ENCODE measurements at regions not wholly inside any gene's neighbourhood (a gene's known extent, or its start where the extent isn't known, plus 50 kb on each side); places are given as distances from the start of the nearest gene placed in this dataset.

DNA sequence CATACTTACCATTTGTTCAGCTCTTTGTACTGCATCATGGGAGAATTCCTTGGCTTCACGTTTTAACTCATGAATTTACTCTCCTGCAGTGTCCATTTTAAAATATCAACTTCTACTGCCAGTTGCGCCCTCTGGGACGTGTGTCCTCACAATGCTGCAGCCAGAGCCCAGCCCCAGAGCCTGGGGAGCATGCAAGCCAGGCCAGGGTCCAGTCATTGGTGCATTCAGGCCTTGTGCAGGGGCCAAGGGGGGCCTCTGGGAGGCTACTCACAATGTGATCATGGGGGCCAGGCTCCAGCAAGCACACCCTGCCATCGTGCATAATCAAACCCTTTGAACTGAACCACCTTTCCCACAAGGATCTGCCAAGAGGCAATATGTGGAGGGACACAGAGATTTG is 105.6 kb upstream of the CCDC112 start:
- no peak overlapping the region for H3K27ac Mint-ChIP-seq
- ChIA-PET CTCF (no interaction called here), POLR2A (no interaction called here)
- H3K9me3 Mint-ChIP-seq = peaks cover 0 to 5% (median 4%) of the 10 kb centered on the region in 3 donors
- Histone ChIP-seq H3K27me3 (replicated peaks in 1 of 2; ENCODE audit: control insufficient read depth in 2 of 2, extremely low read depth in 1 of 2, insufficient read depth in 2 of 2, low read length in 1 of 2) (peaks cover 0 to 3% of the 10 kb centered on the region in 2 experiments), H3K9me3 (no peaks in the 10 kb centered on the region), H3K4me1 (ENCODE audit: control insufficient read depth in 1 of 2, extremely low read depth in 1 of 2, insufficient read depth in 2 of 2, low read length in 2 of 2) (no peaks in the 10 kb centered on the region), H3K27ac (ENCODE audit: low read length) (no peak overlapping the region), H3K4me3 (ENCODE audit: control insufficient read depth in 1 of 2, extremely low read depth in 1 of 2, low read length in 1 of 2) (no peak overlapping the region), H3K36me3 (ENCODE audit: control insufficient read depth in 2 of 2, extremely low read depth in 1 of 2, insufficient read depth in 1 of 2, low read length in 1 of 2) (no peaks in the 10 kb centered on the region)
- no peak for DNase-seq
- H3K4me3 Mint-ChIP-seq = no peak overlapping the region
- H3K36me3 Mint-ChIP-seq = no peaks in the 10 kb centered on the region
- no peak for ATAC-seq (replicated peaks in 1 of 4)
- no peaks in the 10 kb centered on the region for H3K4me1 Mint-ChIP-seq
- peaks cover 10 to 14% of the 10 kb centered on the region in 2 donors for H3K27me3 Mint-ChIP-seq
- WGBS (ENCODE audit: insufficient coverage) = 79% methylated on average over 2 of the region's 4 CpGs

DNA sequence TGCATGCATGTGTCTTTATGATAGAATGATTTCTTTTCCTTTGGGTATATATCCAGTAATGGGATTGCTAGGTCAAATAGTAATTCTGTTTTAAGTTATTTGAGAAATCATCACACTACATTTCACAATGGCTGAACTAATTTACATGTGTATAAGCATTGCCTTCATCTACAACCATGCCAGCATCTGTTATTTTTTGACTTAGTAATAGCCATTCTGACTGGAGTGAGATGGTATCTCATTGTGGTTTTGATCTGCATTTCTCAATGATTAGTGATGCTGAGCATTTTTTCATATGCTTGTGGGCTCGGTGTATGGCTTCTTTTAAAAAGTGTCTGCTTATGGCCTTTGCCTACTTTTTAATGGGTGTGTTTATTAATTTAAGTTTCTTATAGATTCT is 102.3 kb upstream of the CCDC112 start:
- Mint-ChIP-seq H3K27me3 (no peaks in the 10 kb centered on the region), H3K36me3 (no peaks in the 10 kb centered on the region), H3K9me3 (peaks cover 0 to 5% (median 4%) of the 10 kb centered on the region in 3 donors), H3K4me3 (no peak overlapping the region), H3K4me1 (no peaks in the 10 kb centered on the region), H3K27ac (no peak overlapping the region)
- 80% methylated on average over 1 of the region's 1 CpG for WGBS (ENCODE audit: insufficient coverage)
- no peaks in the 10 kb centered on the region for H3K9me3 ChIP-seq
- ATAC-seq (replicated peaks in 1 of 4) (no peak), DNase-seq (no peak)
- H3K27ac ChIP-seq (ENCODE audit: low read length) = no peak overlapping the region
- H3K27me3 ChIP-seq (replicated peaks in 1 of 2; ENCODE audit: control insufficient read depth in 2 of 2, extremely low read depth in 1 of 2, insufficient read depth in 2 of 2, low read length in 1 of 2) = peaks cover 0 to 3% of the 10 kb centered on the region in 2 experiments
- CTCF ChIA-PET = interaction anchor here in 1 of 2 donors (0.7 kb wide), 1 partner anchor 324 kb away, joined by 3 read pairs; no protein-coding TSS in a partner anchor
- no peak overlapping the region for H3K4me3 ChIP-seq (ENCODE audit: control insufficient read depth in 1 of 2, extremely low read depth in 1 of 2, low read length in 1 of 2)
- no peaks in the 10 kb centered on the region for H3K4me1 ChIP-seq (ENCODE audit: control insufficient read depth in 1 of 2, extremely low read depth in 1 of 2, insufficient read depth in 2 of 2, low read length in 2 of 2)
- POLR2A ChIA-PET = no interaction called here
- H3K36me3 ChIP-seq (ENCODE audit: control insufficient read depth in 2 of 2, extremely low read depth in 1 of 2, insufficient read depth in 1 of 2, low read length in 1 of 2) = no peaks in the 10 kb centered on the region

GRCh38 chr5:115396688-115397087 is 100.2 kb upstream of the CCDC112 start:
- Histone ChIP-seq H3K9me3 (no peaks in the 10 kb centered on the region), H3K27ac (ENCODE audit: low read length) (no peak overlapping the region)
- no peaks in the 10 kb centered on the region for H3K4me1 Mint-ChIP-seq

DNA sequence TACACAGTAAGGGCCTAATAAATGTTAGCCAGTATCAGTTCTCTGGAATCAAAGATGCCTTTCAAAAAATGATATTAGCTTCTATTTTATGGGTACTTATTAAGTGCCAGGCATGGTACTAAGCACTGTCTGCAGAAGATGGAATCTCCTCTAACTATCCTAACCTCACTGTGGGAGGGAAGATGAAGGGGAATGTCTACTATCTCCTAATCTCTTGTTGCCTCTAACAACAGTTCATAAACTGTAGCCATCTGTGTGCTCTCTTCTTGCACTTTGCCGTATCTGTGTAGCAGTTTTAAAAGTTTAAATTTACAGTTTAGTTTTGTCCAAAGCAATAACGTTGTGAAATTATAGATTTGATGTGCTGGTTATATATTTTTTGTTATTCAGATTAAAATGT is 99.6 kb upstream of the CCDC112 start:
- no peak overlapping the region for H3K27ac Mint-ChIP-seq
- ChIA-PET CTCF (no interaction called here), POLR2A (no interaction called here)
- H3K36me3 Mint-ChIP-seq = no peaks in the 10 kb centered on the region
- Histone ChIP-seq H3K4me1 (ENCODE audit: control insufficient read depth in 1 of 2, extremely low read depth in 1 of 2, insufficient read depth in 2 of 2, low read length in 2 of 2) (no peaks in the 10 kb centered on the region), H3K27me3 (replicated peaks in 1 of 2; ENCODE audit: control insufficient read depth in 2 of 2, extremely low read depth in 1 of 2, insufficient read depth in 2 of 2, low read length in 1 of 2) (no peaks in the 10 kb centered on the region), H3K4me3 (ENCODE audit: control insufficient read depth in 1 of 2, extremely low read depth in 1 of 2, low read length in 1 of 2) (no peak overlapping the region), H3K36me3 (ENCODE audit: control insufficient read depth in 2 of 2, extremely low read depth in 1 of 2, insufficient read depth in 1 of 2, low read length in 1 of 2) (no peaks in the 10 kb centered on the region), H3K27ac (ENCODE audit: low read length) (no peak overlapping the region), H3K9me3 (no peaks in the 10 kb centered on the region)
- no CpG with 5 or more reads among the region's 2 CpGs for WGBS (ENCODE audit: insufficient coverage)
- H3K4me1 Mint-ChIP-seq = no peaks in the 10 kb centered on the region
- H3K27me3 Mint-ChIP-seq = peaks cover 0 to 4% of the 10 kb centered on the region in 2 donors
- no peak overlapping the region for H3K4me3 Mint-ChIP-seq
- peaks cover 0 to 5% (median 4%) of the 10 kb centered on the region in 3 donors for H3K9me3 Mint-ChIP-seq
- DNase-seq (no peak), ATAC-seq (replicated peaks in 1 of 4) (no peak)

More at GRCh38 chr5:115396688-115397087, 100.2 kb upstream of the CCDC112 start:
- no peaks in the 10 kb centered on the region for H3K36me3 Mint-ChIP-seq
- CTCF ChIA-PET = no interaction called here
- H3K4me1 ChIP-seq (ENCODE audit: control insufficient read depth in 1 of 2, extremely low read depth in 1 of 2, insufficient read depth in 2 of 2, low read length in 2 of 2) = no peaks in the 10 kb centered on the region
- H3K27ac Mint-ChIP-seq = no peak overlapping the region
- DNase-seq (no peak), ATAC-seq (replicated peaks in 1 of 4) (no peak)
- POLR2A ChIA-PET = no interaction called here
- H3K27me3 ChIP-seq (replicated peaks in 1 of 2; ENCODE audit: control insufficient read depth in 2 of 2, extremely low read depth in 1 of 2, insufficient read depth in 2 of 2, low read length in 1 of 2) = no peaks in the 10 kb centered on the region
- peaks cover 0 to 5% (median 4%) of the 10 kb centered on the region in 3 donors for H3K9me3 Mint-ChIP-seq
- whole genome bisulfite sequencing (ENCODE audit: insufficient coverage) = no CpG with 5 or more reads among the region's 2 CpGs
- no peaks in the 10 kb centered on the region for H3K36me3 ChIP-seq (ENCODE audit: control insufficient read depth in 2 of 2, extremely low read depth in 1 of 2, insufficient read depth in 1 of 2, low read length in 1 of 2)
- H3K4me3 ChIP-seq (ENCODE audit: control insufficient read depth in 1 of 2, extremely low read depth in 1 of 2, low read length in 1 of 2) = no peak overlapping the region
- H3K27me3 Mint-ChIP-seq = no peaks in the 10 kb centered on the region
- H3K4me3 Mint-ChIP-seq = no peak overlapping the region

DNA sequence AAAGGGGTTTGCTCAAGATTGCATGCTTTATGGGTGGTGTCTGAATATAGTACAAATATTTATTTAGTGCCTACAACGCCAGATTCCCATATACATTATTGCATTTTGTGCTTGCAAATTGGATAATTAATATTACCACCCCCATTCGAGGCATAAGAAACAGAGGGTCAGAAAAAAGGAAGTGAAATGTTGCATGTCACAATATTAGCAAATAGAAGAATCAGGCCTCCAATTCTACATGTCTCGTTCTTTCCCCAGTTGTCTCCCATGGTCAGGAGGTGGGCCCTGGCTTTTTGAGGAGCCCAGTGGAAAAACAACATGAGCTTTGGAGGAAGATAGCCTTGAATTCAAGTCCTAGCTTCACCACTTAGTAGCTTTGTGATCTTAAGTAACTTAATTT is 98.1 kb upstream of the CCDC112 start:
- no peaks in the 10 kb centered on the region for H3K4me1 Mint-ChIP-seq
- no peak overlapping the region for H3K4me3 Mint-ChIP-seq
- peaks cover 0 to 4% of the 10 kb centered on the region in 2 donors for H3K27me3 Mint-ChIP-seq
- H3K36me3 Mint-ChIP-seq = no peaks in the 10 kb centered on the region
- H3K27ac ChIP-seq (ENCODE audit: low read length) = no peak overlapping the region
- no peaks in the 10 kb centered on the region for H3K27me3 ChIP-seq (replicated peaks in 1 of 2; ENCODE audit: control insufficient read depth in 2 of 2, extremely low read depth in 1 of 2, insufficient read depth in 2 of 2, low read length in 1 of 2)
- POLR2A ChIA-PET = no interaction called here
- no peak for ATAC-seq (replicated peaks in 1 of 4)
- no peak overlapping the region for H3K27ac Mint-ChIP-seq
- no peak for DNase-seq
- WGBS (ENCODE audit: insufficient coverage) = no CpG with 5 or more reads among the region's 3 CpGs
- no peaks in the 10 kb centered on the region for H3K4me1 ChIP-seq (ENCODE audit: control insufficient read depth in 1 of 2, extremely low read depth in 1 of 2, insufficient read depth in 2 of 2, low read length in 2 of 2)
- no peaks in the 10 kb centered on the region for H3K9me3 ChIP-seq
- H3K9me3 Mint-ChIP-seq = peaks cover 0 to 5% (median 0%) of the 10 kb centered on the region in 3 donors
- H3K4me3 ChIP-seq (ENCODE audit: control insufficient read depth in 1 of 2, extremely low read depth in 1 of 2, low read length in 1 of 2) = no peak overlapping the region
- H3K36me3 ChIP-seq (ENCODE audit: control insufficient read depth in 2 of 2, extremely low read depth in 1 of 2, insufficient read depth in 1 of 2, low read length in 1 of 2) = no peaks in the 10 kb centered on the region
- CTCF ChIA-PET = no interaction called here

- DNase-seq = no peak
- CTCF ChIA-PET = no interaction called here
- Histone ChIP-seq H3K27ac (ENCODE audit: low read length) (no peak overlapping the region), H3K4me1 (ENCODE audit: control insufficient read depth in 1 of 2, extremely low read depth in 1 of 2, insufficient read depth in 2 of 2, low read length in 2 of 2) (no peaks in the 10 kb centered on the region), H3K27me3 (replicated peaks in 1 of 2; ENCODE audit: control insufficient read depth in 2 of 2, extremely low read depth in 1 of 2, insufficient read depth in 2 of 2, low read length in 1 of 2) (no peaks in the 10 kb centered on the region), H3K4me3 (ENCODE audit: control insufficient read depth in 1 of 2, extremely low read depth in 1 of 2, low read length in 1 of 2) (no peak overlapping the region), H3K36me3 (ENCODE audit: control insufficient read depth in 2 of 2, extremely low read depth in 1 of 2, insufficient read depth in 1 of 2, low read length in 1 of 2) (no peaks in the 10 kb centered on the region), H3K9me3 (no peaks in the 10 kb centered on the region)
- WGBS (ENCODE audit: insufficient coverage) = 84% methylated on average over 4 of the region's 4 CpGs
- POLR2A ChIA-PET = no interaction called here
- ATAC-seq (replicated peaks in 1 of 4) = no peak
- H3K4me1 Mint-ChIP-seq = no peaks in the 10 kb centered on the region
- H3K27ac Mint-ChIP-seq = no peak overlapping the region
- H3K4me3 Mint-ChIP-seq = no peak overlapping the region
- H3K36me3 Mint-ChIP-seq = no peaks in the 10 kb centered on the region
- peaks cover 0 to under 1% (median 0%) of the 10 kb centered on the region in 3 donors for H3K9me3 Mint-ChIP-seq
- peaks cover 0 to 4% of the 10 kb centered on the region in 2 donors for H3K27me3 Mint-ChIP-seq
Measured at GRCh38 chr5:115393239-115393638, 96.8 kb upstream of the CCDC112 start.

- Histone ChIP-seq H3K27me3 (replicated peaks in 1 of 2; ENCODE audit: control insufficient read depth in 2 of 2, extremely low read depth in 1 of 2, insufficient read depth in 2 of 2, low read length in 1 of 2) (no peaks in the 10 kb centered on the region), H3K4me3 (ENCODE audit: control insufficient read depth in 1 of 2, extremely low read depth in 1 of 2, low read length in 1 of 2) (no peak overlapping the region), H3K36me3 (ENCODE audit: control insufficient read depth in 2 of 2, extremely low read depth in 1 of 2, insufficient read depth in 1 of 2, low read length in 1 of 2) (no peaks in the 10 kb centered on the region), H3K27ac (ENCODE audit: low read length) (no peak overlapping the region), H3K4me1 (ENCODE audit: control insufficient read depth in 1 of 2, extremely low read depth in 1 of 2, insufficient read depth in 2 of 2, low read length in 2 of 2) (no peaks in the 10 kb centered on the region), H3K9me3 (no peaks in the 10 kb centered on the region)
- Mint-ChIP-seq H3K27ac (no peak overlapping the region), H3K4me3 (no peak overlapping the region), H3K27me3 (peaks cover 0 to 4% of the 10 kb centered on the region in 2 donors), H3K36me3 (no peaks in the 10 kb centered on the region), H3K4me1 (no peaks in the 10 kb centered on the region), H3K9me3 (no peaks in the 10 kb centered on the region)
- no peak for DNase-seq
- ChIA-PET POLR2A (no interaction called here), CTCF (no interaction called here)
- ATAC-seq (replicated peaks in 1 of 4) = no peak
- no CpG with 5 or more reads among the region's 1 CpG for WGBS (ENCODE audit: insufficient coverage)
Measured at GRCh38 chr5:115392611-115393010, 96.2 kb upstream of the CCDC112 start.

Measured in T-cell (primary cell).